ENCODE measurements at regions not wholly inside any gene's neighbourhood (a gene's known extent, or its start where the extent isn't known, plus 50 kb on each side); places are given as distances from the start of the nearest gene placed in this dataset.

- no peak for FAIRE-seq
These were observed 290.8 kb upstream of the SLCO3A1 start for GRCh38 chr15:91562698-91563097.

GRCh38 chr15:91564631-91565030 is 288.9 kb upstream of the SLCO3A1 start:
- FAIRE-seq = no peak

- FAIRE-seq = no peak
These were observed 287.4 kb upstream of the SLCO3A1 start for GRCh38 chr15:91566141-91566540.

- FAIRE-seq = no peak
These were observed 285.5 kb upstream of the SLCO3A1 start for GRCh38 chr15:91568036-91568435.

GRCh38 chr15:91572110-91572509 is 281.4 kb upstream of the SLCO3A1 start:
- FAIRE-seq = no peak

GRCh38 chr15:91576096-91576495 is 277.4 kb upstream of the SLCO3A1 start:
- FAIRE-seq = no peak

GRCh38 chr15:91578511-91578910 is 275.0 kb upstream of the SLCO3A1 start:
- no peak for FAIRE-seq

- no peak for FAIRE-seq
These were observed 268.6 kb upstream of the SLCO3A1 start for GRCh38 chr15:91584895-91585294.

- FAIRE-seq = no peak
These were observed 266.9 kb upstream of the SLCO3A1 start for GRCh38 chr15:91586560-91586959.

GRCh38 chr15:91589360-91589759 is 264.1 kb upstream of the SLCO3A1 start:
- FAIRE-seq = no peak

- FAIRE-seq = no peak
These were observed 260.9 kb upstream of the SLCO3A1 start for GRCh38 chr15:91592567-91592966.

- no peak for FAIRE-seq
These were observed 260.4 kb upstream of the SLCO3A1 start for GRCh38 chr15:91593067-91593466.

- FAIRE-seq = no peak
These were observed 259.9 kb upstream of the SLCO3A1 start for GRCh38 chr15:91593653-91594052.

GRCh38 chr15:91599261-91599660 is 254.2 kb upstream of the SLCO3A1 start:
- FAIRE-seq = no peak

- no peak for FAIRE-seq
These were observed 250.0 kb upstream of the SLCO3A1 start for GRCh38 chr15:91603384-91604080.

GRCh38 chr15:91604122-91604521 is 249.4 kb upstream of the SLCO3A1 start:
- no peak for FAIRE-seq

GRCh38 chr15:91605576-91605975 is 247.9 kb upstream of the SLCO3A1 start:
- no peak for FAIRE-seq

GRCh38 chr15:91609231-91609630 is 244.3 kb upstream of the SLCO3A1 start:
- no peak for FAIRE-seq

- no peak for FAIRE-seq
These were observed 243.5 kb upstream of the SLCO3A1 start for GRCh38 chr15:91609966-91610365.

GRCh38 chr15:91611561-91612323 is 241.8 kb upstream of the SLCO3A1 start:
- FAIRE-seq = no peak

- no peak for FAIRE-seq
These were observed 233.3 kb upstream of the SLCO3A1 start for GRCh38 chr15:91620229-91620628.

GRCh38 chr15:91622235-91622634 is 231.3 kb upstream of the SLCO3A1 start:
- FAIRE-seq = no peak

- no peak for FAIRE-seq
These were observed 230.7 kb upstream of the SLCO3A1 start for GRCh38 chr15:91622711-91623342.

- FAIRE-seq = no peak
These were observed 229.0 kb upstream of the SLCO3A1 start for GRCh38 chr15:91624353-91624968.

Measured in TTC549 (cell line).